Midbrain (tissue), 1 donor: ENCODE measurements at regions not wholly inside any gene's neighbourhood (a gene's known extent, or its start where the extent isn't known, plus 50 kb on each side); places are given as distances from the start of the nearest gene placed in this dataset.

ENCODE experiments used
- DNase-seq: peaks from one replicate; lab custom pipeline; 2025; lab: John Stamatoyannopoulos, UW

GRCh38 chr2:37865640-37866039, 59.4 kb upstream of the RMDN2 start:
- DNase-seq = no peak

DNA sequence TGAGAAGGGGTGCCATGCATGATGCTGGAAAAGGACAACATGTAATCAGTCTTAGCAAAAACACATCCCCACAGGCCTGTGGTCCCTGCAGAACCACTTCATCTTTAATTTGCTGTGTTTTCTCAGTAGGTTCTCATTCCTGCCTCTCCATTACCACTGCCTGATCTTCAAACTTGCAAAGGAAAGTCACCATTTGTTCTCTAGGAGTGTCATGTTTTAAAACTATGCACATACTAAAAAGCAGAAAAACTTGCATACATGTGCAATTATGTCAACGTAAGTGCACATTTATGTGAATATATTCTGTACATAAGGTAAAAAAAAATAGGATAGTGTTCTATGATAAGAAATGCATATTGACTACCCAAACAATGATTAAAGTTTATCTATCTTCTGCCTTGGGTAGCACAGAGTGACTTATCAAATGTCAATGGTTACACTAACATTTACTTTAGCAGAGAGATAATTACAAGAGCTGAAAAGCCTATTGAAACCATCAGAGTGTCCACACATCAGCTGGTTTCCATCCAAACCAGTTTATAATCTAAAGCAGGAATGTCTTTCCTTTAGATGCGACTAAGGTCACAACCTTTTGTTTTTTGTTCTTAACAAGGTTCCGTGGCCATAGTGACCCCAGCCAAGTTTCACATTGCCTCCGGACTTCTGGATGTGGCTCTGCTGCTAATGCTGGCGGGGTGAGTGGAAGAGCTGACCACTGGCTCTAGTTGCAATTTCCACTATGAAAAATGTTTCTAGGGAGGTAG, 58.7 kb upstream of the RMDN2 start:
- DNase-seq = no peak

DNA sequence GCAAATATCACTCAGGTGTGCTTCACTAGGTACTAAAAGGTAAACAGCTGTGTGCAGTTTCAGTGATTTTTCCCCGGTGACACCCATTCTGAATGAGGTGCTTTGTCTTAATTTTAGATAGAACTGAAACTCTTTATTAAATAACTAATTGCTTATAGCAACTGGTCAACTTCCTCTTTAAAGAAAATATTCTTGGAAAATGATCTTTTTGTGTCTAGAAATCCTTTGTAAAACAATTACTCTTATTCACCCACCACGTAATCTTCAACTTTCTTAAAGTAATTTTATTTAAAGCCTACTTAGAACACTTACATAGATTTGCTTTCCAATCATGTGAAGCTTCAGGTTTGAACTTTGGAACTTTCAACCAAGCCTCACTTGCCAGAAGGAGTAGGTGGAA, 57.9 kb upstream of the RMDN2 start:
- DNase-seq = no peak

DNA sequence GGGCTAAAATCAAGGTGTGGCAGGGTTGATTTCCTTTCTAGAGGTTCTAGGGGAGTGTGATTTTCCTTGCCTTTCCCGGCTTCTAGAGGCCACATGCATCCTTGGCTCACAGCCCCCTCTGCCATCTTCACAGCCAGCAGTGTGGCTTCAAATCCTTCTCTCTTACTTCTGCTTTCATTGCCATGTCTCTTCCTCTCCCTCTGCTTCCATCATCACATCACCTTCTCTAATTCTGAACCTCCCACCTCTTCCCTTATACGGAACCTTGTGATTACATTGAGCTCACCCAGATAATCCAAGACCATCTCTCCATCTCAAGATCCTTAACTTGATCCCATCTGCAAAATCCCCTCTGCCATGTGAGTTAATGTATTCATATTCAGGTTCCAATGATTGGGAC, 56.2 kb upstream of the RMDN2 start:
- no peak for DNase-seq

DNA sequence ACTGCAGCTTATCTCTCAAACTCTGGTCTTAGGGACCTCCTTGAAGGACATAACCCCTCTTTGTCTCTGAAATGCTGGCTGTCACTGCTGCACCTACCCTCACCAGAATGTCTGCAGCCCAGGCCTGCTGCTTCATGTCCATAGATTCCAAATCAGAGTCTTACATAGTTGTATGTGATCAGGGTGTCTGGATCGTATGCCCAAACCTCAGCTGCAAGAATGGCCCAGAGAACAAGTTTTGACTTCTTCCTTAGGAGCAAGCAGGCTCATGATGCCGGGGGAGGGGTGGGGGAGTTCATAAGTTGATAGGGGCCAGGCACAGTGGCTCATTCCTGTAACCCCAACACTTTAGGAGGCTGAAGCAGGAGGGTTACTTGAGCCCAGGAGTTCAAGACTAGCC, 55.8 kb upstream of the RMDN2 start:
- DNase-seq = no peak

GRCh38 chr2:37869771-37870170, 55.3 kb upstream of the RMDN2 start:
- no peak for DNase-seq

DNA sequence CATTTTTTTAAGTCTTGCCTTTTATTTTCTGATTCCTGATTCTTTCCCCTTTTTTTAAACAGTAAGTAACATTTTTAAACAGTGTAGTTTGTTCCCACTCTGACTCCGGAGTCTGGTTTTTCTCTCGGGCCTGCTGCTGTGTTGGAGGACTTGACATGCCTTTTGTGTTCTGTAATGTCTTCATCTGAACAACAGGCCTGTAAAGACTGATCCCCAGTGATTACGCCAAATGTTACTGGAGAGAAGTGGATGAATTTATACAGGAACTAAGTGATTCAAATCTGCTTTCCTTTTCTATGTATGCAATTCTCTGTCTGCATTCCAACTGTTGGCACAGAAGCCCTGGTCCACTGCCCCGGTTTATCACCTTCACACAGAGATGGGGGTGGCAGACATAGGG, 54.3 kb upstream of the RMDN2 start:
- DNase-seq = no peak

GRCh38 chr2:37871456-37872191, 53.5 kb upstream of the RMDN2 start:
- DNase-seq = no peak

DNA sequence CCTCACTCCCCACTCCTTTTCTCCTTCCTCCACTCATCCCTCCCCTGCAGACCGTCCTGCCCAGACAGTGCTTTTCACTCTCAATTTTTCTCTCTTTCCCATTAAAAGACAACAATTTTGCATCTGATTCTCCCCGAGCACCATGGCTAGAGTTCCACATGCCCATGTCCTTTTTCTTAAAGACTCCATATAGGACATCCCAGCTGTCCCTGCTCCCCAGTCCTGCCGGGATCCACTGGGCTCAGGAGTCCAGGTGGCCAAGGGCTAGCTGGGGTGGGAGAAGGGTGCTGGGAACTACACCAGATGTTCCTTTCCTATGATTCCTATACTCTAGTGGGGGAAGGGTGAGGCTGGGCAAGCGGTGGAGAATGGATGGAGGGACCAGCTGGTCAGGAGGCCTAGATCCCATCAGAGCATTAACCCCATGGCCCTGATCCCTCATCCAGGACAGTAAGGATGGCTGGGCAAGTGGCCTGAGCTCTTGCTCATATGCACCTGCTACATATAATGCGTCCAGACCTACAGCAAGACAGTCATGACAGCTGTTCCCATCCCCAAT, 52.8 kb upstream of the RMDN2 start:
- DNase-seq = no peak

- no peak for DNase-seq
Observed at GRCh38 chr2:37873229-37873628, 51.9 kb upstream of the RMDN2 start.

GRCh38 chr2:37873749-37874330, 51.2 kb upstream of the RMDN2 start:
- no peak for DNase-seq

- no peak for DNase-seq
Observed at GRCh38 chr2:37874470-37874869, 50.6 kb upstream of the RMDN2 start.
